ENCODE measurements at regions not wholly inside any gene's neighbourhood (a gene's known extent, or its start where the extent isn't known, plus 50 kb on each side); places are given as distances from the start of the nearest gene placed in this dataset.

DNA sequence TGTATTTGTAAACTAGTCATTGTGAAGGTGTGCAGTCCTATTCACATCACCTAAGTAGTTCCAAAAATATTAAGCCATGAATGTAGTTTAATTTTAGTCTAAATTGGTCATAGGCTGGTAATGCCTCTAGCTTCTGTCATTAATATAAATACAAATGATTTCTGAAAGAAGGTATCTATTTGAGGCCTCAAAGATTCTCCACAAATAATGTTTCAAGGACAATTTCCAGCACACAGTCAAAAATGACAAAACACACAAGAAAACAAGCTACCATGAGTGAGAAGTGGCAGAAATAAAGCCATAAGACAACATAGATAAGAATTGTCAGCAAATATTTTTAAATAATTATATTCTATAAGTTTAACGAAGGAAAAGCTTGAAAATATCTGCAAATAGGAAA lies 66.7 kb upstream of the PDK4 start:
- DNase-seq = no peak

DNA sequence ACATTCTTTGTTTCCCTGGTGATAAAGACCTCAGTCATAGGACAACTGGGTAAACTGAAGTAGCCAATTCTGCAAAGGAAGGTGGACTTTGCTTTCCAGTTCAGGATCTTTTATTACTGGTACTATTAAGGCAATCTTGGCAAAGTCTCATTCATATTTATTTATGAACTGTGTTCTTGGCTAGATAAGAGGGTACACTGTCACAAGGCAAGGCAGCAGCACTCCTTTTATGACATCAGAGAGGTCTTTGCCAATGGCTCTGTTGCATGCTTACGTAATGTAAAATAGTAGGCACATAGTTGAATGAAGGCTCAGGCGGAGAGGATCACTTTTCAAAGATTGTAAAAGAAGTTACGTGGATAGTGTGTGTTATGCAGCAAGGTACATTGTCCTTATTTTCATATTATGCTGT lies 63.7 kb upstream of the PDK4 start:
- DNase-seq = no peak

DNA sequence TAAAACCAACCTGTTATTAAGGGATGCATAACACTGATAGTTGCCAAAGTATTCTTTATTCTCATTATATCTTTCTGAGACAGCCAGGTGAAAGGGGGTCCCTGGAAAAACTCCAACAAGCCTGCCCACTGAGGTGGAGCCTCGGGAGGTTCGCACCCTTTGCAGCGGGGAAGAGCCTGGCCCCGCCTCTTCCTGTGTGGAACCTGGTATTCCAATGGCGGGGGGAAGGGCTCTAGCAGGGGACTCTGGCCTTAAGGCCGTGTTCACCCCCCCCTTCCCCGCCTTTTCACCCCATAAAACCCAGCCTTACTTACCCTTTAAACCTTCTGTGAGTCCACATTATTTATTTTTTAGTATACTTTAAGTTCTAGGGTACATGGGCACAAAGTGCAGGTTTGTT lies 62.4 kb upstream of the PDK4 start:
- DNase-seq = no peak

DNA sequence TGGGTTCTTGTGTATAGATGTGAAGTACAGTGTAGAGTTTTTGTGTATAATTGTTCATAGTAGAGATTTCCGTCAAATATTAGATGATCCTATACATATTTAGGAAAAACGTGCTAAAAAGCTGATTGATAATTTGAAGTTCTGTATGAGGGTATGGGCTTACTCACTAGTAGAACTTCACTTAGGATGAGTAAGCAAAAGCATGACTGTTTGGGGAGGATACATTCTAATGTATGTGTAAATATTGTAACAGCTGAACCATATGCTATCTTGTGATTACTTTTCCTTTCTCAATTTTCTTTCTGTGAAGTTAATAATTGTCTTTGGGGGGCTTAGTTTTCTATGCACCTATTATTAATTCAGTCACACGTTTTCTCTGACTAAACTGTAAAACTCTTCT lies 53.2 kb upstream of the PDK4 start:
- DNase-seq = no peak

DNA sequence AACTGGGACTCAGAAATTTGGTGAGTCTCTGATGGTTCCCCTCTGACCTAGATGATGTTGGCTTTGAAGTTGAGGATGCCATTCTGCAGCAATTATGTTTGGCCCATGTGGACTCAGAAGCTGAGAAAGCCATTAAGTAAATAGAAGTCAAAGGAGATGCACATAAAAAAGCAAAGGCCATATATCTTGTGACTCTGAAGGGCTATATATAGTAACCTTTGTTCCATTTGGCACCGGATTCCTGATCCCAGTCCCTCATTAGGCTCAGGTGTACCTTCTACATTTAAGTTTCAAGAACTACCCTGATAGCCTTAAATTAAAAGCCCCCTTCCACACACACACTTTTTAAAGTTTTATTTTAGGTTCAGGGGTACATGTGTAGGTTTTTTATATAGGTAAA lies 50.0 kb upstream of the PDK4 start:
- no peak for DNase-seq

Measured in fibroblast of skin of abdomen (primary cell).